Smooth muscle cell (in vitro differentiated cells): ENCODE measurements at regions not wholly inside any gene's neighbourhood (a gene's known extent, or its start where the extent isn't known, plus 50 kb on each side); places are given as distances from the start of the nearest gene placed in this dataset.
"Not testable (repeated sequence)": the region's sequence is repeated elsewhere in the genome, so short reads cannot be mapped to it uniquely, and the experiment has no call there.

Experiments
- DNase-seq: peaks from one replicate; lab custom pipeline; 2025; ENCODE audit not compliant: unreplicated experiment; lab: John Stamatoyannopoulos, UW
- H2AFZ ChIP-seq: fragments of 200-600 bp; sonication (generic); 2 replicates; pipeline ENCODE4 v1.6.0; 2016; ENCODE audit warnings: antibody characterized with exemption, low read depth, mild to moderate bottlenecking
- H3F3A ChIP-seq: fragments of 200-600 bp; sonication (generic); 2 replicates; pipeline ENCODE4 v1.6.0; 2017; ENCODE audit warnings: antibody characterized with exemption, low read depth
- H3K27ac ChIP-seq: fragments of 200-600 bp; sonication (generic); 2 replicates; pipeline ENCODE4 v1.5.1; 2016; ENCODE audit warnings: low read depth, mild to moderate bottlenecking
- H3K27me3 ChIP-seq: fragments of 200-600 bp; sonication (generic); 2 replicates; pipeline ENCODE4 v1.6.1; 2016; ENCODE audit warnings: low read depth, mild to moderate bottlenecking
- H3K36me3 ChIP-seq: fragments of 200-600 bp; sonication (generic); 2 replicates; pipeline ENCODE4 v1.5.1; 2016; ENCODE audit warnings: low read depth
- H3K4me1 ChIP-seq: fragments of 200-600 bp; sonication (generic); 2 replicates; pipeline ENCODE4 v1.5.1; 2016; ENCODE audit warnings: low read depth
- H3K4me2 ChIP-seq: fragments of 200-600 bp; sonication (generic); 2 replicates; pipeline ENCODE4 v1.6.0; 2016; ENCODE audit warnings: mild to moderate bottlenecking
- H3K4me3 ChIP-seq: fragments of 200-600 bp; sonication (generic); 2 replicates; pipeline ENCODE4 v1.5.1; 2016; ENCODE audit warnings: mild to moderate bottlenecking
- H3K79me2 ChIP-seq: fragments of 200-600 bp; sonication (generic); 2 replicates; pipeline ENCODE4 v1.6.0; 2016; ENCODE audit warnings: low read depth, mild to moderate bottlenecking
- H3K9ac ChIP-seq: fragments of 200-600 bp; sonication (generic); 2 replicates; pipeline ENCODE4 v1.6.0; 2016; ENCODE audit warnings: low read depth
- H3K9me3 ChIP-seq: fragments of 200-600 bp; sonication (generic); replicated peaks from 2 replicates; pipeline ENCODE4 v1.5.1; 2016; ENCODE audit warnings: low read depth
- H4K20me1 ChIP-seq: fragments of 200-600 bp; sonication (generic); 2 replicates; pipeline ENCODE4 v1.6.0; 2016; ENCODE audit warnings: low read depth
- WGBS: methylation state at CpG from one replicate; pipeline ENCODE4 v1.1.7; 2016; ENCODE audit warnings: low lambda C conversion rate; 5-methylcytosine and 5-hydroxymethylcytosine counted together

GRCh38 chr1:149691399-149691798 lies 91.1 kb upstream of the FCGR1A start:
- H3K79me2 ChIP-seq, H4K20me1 ChIP-seq, DNase-seq, H3K9me3 ChIP-seq, H3K4me2 ChIP-seq, H2AFZ ChIP-seq, H3K27ac ChIP-seq, H3K27me3 ChIP-seq, H3K9ac ChIP-seq, H3K4me3 ChIP-seq, H3F3A ChIP-seq, H3K36me3 ChIP-seq, H3K4me1 ChIP-seq: not testable (repeated sequence)
- WGBS = 93% methylated on average over 4 of the region's 6 CpGs

DNA sequence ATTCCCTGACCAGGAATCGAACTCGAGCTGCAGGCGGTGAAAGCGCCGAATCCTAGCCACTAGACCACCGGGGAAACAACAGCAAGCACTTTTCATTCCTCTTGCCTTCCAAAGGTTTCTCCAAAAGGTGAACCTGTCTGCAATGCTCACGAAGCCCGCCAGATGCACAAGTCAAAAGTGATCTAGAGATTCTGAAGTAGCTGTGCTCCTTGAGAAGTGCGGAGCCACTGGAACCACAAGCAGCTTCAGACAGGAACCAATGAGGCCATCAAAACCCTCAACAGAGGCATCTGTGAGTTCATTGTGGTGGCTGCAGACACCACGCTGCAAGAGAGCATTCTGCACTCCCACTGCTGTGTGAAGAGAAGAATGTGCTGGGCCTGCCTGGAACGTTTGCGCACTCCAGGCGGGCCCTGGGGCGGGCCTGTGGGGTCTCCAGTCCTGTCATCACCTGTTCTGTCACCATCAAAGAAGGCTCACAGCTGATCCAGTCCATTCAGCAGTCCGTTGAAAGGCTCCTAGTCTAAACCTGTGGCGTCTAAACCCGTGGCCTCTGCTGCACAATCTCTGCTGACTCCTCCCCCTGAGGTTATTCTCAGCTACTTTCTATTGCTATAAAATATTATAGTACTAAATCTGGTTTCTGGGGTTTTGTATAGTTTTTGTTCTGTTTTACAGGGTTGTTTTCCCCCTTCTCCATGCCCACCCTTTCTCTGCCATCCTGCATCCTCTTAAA lies 89.5 kb upstream of the FCGR1A start:
- not testable (repeated sequence) for H3K36me3 ChIP-seq, H3K27ac ChIP-seq, H3K79me2 ChIP-seq, H4K20me1 ChIP-seq, DNase-seq, H3K4me2 ChIP-seq, H3K27me3 ChIP-seq, H3K9me3 ChIP-seq, H2AFZ ChIP-seq, H3K4me3 ChIP-seq, H3K9ac ChIP-seq, H3K4me1 ChIP-seq, H3F3A ChIP-seq
- 90% methylated on average over 14 of the region's 17 CpGs for WGBS

DNA sequence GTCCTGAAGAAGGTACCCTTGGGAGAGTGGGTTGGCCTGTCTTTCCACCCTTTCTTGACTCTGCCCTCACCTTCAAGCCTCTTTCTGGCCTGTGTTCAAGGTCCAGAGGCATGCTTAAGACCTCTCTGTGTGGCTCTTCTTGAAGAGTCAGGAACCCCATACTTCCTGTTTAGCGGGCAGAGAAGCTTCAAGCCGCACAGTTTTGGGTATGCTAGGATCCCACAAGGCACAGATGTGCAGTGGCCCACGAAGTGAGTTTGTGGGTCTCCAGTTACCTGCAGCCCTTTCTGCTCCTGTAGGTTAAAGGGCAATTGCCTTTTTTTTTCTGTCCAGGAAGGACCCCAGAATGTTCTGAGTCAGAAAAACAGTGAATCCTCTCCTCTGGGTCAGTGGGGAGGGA lies 87.4 kb upstream of the FCGR1A start:
- not testable (repeated sequence) for H3F3A ChIP-seq, H3K27ac ChIP-seq, H3K9ac ChIP-seq, H3K36me3 ChIP-seq, H3K4me3 ChIP-seq, H2AFZ ChIP-seq, H4K20me1 ChIP-seq, H3K9me3 ChIP-seq, H3K4me1 ChIP-seq, H3K4me2 ChIP-seq, H3K27me3 ChIP-seq, DNase-seq, H3K79me2 ChIP-seq
- WGBS = 82% methylated on average over 3 of the region's 3 CpGs

GRCh38 chr1:149700220-149700619 lies 82.3 kb upstream of the FCGR1A start:
- H3K36me3 ChIP-seq, H3K9ac ChIP-seq, H3K4me3 ChIP-seq, H4K20me1 ChIP-seq, H3K27ac ChIP-seq, H3K27me3 ChIP-seq, H2AFZ ChIP-seq, H3F3A ChIP-seq, H3K4me2 ChIP-seq, DNase-seq, H3K9me3 ChIP-seq, H3K4me1 ChIP-seq, H3K79me2 ChIP-seq: not testable (repeated sequence)
- WGBS = 35% methylated on average over 13 of the region's 24 CpGs

DNA sequence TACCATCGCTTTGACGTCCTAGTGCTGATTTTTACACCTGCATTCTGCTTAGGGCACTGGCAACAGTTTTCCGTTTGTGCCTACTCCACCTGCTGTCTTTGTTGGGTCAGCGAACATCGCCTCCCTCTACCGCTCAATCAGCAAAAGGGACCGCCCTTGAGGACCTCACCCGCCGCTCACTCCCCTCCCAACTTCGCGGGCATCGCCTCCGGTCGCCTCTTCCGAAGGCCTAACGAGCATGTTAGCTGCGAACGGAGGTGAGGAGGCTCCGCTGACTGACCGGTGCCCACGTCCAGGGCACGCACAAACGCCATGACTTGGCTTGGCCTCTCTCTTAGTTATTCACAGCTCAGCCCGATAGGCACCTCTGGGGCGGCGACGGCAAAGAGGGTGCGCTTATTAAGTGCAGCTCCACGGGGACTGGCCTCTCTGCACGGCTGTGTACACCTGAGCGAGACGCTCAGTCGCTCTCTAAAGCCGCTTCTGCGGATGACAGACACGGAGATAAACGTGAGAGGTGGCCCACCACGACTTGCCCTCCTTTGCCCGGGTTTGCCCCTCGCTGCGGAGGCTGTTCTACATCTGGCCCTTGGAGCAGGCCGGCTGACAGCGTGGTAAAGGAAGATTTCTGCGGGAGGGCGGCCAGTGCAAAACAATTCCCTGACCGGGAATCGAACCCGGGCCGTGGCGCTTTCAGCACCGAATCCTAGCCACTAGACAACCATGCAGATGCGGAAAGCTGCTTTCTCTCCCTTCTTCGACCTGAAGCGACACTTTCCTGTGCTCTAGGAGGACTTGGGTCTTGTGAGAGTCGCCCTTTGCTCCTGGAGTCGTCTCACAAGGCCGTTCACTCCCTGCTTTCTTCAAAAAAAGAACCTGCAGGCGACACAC lies 81.6 kb upstream of the FCGR1A start:
- not testable (repeated sequence) for H3K4me1 ChIP-seq, H3K36me3 ChIP-seq, H3K79me2 ChIP-seq, H4K20me1 ChIP-seq, H3K9me3 ChIP-seq, H3K27me3 ChIP-seq, DNase-seq, H3K27ac ChIP-seq, H3F3A ChIP-seq, H3K9ac ChIP-seq, H3K4me2 ChIP-seq, H2AFZ ChIP-seq, H3K4me3 ChIP-seq
- WGBS = no CpG with 5 or more reads among the region's 58 CpGs

GRCh38 chr1:149708192-149708853 lies 74.2 kb upstream of the FCGR1A start:
- DNase-seq, H3K9me3 ChIP-seq, H3K27ac ChIP-seq, H4K20me1 ChIP-seq, H3K4me2 ChIP-seq, H3K9ac ChIP-seq, H3K79me2 ChIP-seq, H3K27me3 ChIP-seq, H2AFZ ChIP-seq, H3K4me3 ChIP-seq, H3K4me1 ChIP-seq, H3K36me3 ChIP-seq, H3F3A ChIP-seq: not testable (repeated sequence)
- WGBS = 40% methylated on average over 12 of the region's 22 CpGs

DNA sequence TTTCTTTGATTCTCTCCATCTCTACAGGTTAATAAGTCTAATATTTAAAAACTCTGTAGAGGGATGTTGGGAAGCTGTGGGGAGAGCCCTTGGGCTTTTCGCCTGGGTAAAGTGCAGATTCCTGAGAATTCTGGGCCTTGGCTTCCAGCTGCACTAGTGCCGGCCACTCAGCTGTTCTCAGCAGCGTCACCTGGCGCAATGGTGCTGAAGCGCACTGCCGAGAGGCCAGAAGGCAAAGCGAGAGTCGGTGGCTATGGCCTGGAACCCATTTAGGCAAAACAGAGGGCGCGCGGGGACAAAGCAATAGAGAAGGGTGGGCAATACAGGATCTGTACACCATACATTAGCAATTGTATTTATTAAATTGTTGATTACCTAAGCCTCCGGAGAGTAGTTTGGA lies 70.8 kb upstream of the FCGR1A start:
- not testable (repeated sequence) for H3K9ac ChIP-seq, H4K20me1 ChIP-seq, H3K27me3 ChIP-seq, H3K4me3 ChIP-seq, DNase-seq, H3K4me2 ChIP-seq, H3K79me2 ChIP-seq, H3K27ac ChIP-seq, H3K36me3 ChIP-seq, H3F3A ChIP-seq, H2AFZ ChIP-seq, H3K4me1 ChIP-seq, H3K9me3 ChIP-seq
- WGBS = 75% methylated on average over 1 of the region's 12 CpGs

GRCh38 chr1:149712154-149712927 lies 70.2 kb upstream of the FCGR1A start:
- H2AFZ ChIP-seq = peak overlapping the region; percentile 49
- not testable (repeated sequence) for DNase-seq, H3K27ac ChIP-seq, H3K4me1 ChIP-seq, H3K79me2 ChIP-seq, H3K9ac ChIP-seq, H4K20me1 ChIP-seq, H3F3A ChIP-seq, H3K9me3 ChIP-seq, H3K27me3 ChIP-seq, H3K36me3 ChIP-seq
- WGBS = 43% methylated on average over 23 of the region's 30 CpGs
- peak overlapping the region; percentile 40 for H3K4me3 ChIP-seq
- peak overlapping the region; percentile 72 for H3K4me2 ChIP-seq
